CD4-positive, alpha-beta T cell (primary cell): ENCODE measurements at regions not wholly inside any gene's neighbourhood (a gene's known extent, or its start where the extent isn't known, plus 50 kb on each side); places are given as distances from the start of the nearest gene placed in this dataset.

ENCODE experiments used
- ATAC-seq: fragments of 200-7000 bp; cut with Tn5 transposase; one replicate; pipeline ENCODE4 v1.10.0; 2022; ENCODE audit warnings: mild to moderate bottlenecking; ENCODE audit not compliant: poor library complexity
- CTCF ChIA-PET: fragments of 350-600 bp; sonication (Branson Sonifier 250); formaldehyde crosslinking; loops from one replicate; lab custom pipeline; 2021; ENCODE audit warnings: antibody characterized with exemption, inconsistent platforms; lab: Charles Lee
- POLR2A ChIA-PET: fragments of 350-600 bp; sonication (Branson Sonifier 250); formaldehyde crosslinking; loops from one replicate; lab custom pipeline; 2021; ENCODE audit warnings: antibody characterized with exemption, inconsistent platforms; lab: Charles Lee
- DNase-seq, 14 experiments: peaks; one replicate each; pipeline ENCODE4 v3.0.0-alpha.2; 2013 to 2020; ENCODE audit warnings: mixed read lengths in 2 of 14
- H3K27ac ChIP-seq, 2 donors: one replicate each; pipeline versions ENCODE4 v1.5.1 to v1.7.0; 2013; ENCODE audit warnings: low read length in 2 of 2, low read depth in 1 of 2, mild to moderate bottlenecking in 1 of 2
- H3K27me3 ChIP-seq, 2 experiments: 1 replicate in 1 of 2; 2 replicates in 1 of 2; pipeline versions ENCODE4 v1.6.1 to v1.7.0; 2013; ENCODE audit warnings: low read length in 2 of 2, control low read depth in 1 of 2, mild to moderate bottlenecking in 1 of 2, moderate library complexity in 1 of 2; ENCODE audit not compliant: insufficient read depth in 2 of 2, control insufficient read depth in 1 of 2
- H3K36me3 ChIP-seq: one replicate; pipeline ENCODE4 v1.6.1; 2013; ENCODE audit warnings: low read length, control low read depth; ENCODE audit not compliant: insufficient read depth
- H3K4me1 ChIP-seq: one replicate; pipeline ENCODE4 v1.6.1; 2013; ENCODE audit warnings: low read length, control low read depth; ENCODE audit not compliant: insufficient read depth
- H3K4me3 ChIP-seq: one replicate; pipeline ENCODE4 v1.5.1; 2013; ENCODE audit warnings: mild to moderate bottlenecking, low read length, moderate library complexity
- H3K9me3 ChIP-seq, 2 experiments: 1 replicate in 1 of 2; 2 replicates in 1 of 2; pipeline versions ENCODE4 v1.6.1 to v1.7.0; 2013; ENCODE audit warnings: low read length in 2 of 2, mild to moderate bottlenecking in 2 of 2, control low read depth in 1 of 2, moderate library complexity in 1 of 2; ENCODE audit not compliant: control insufficient read depth in 1 of 2, insufficient read depth in 1 of 2
- H3K27ac Mint-ChIP-seq: one replicate; pipeline ENCODE4 v1.8.0; 2020; ENCODE audit warnings: mixed read lengths
- H3K27me3 Mint-ChIP-seq: one replicate; pipeline ENCODE4 v1.8.0; 2021; ENCODE audit warnings: mixed read lengths
- H3K36me3 Mint-ChIP-seq: one replicate; pipeline ENCODE4 v1.8.0; 2021; ENCODE audit warnings: low read depth, mixed read lengths
- H3K4me1 Mint-ChIP-seq: one replicate; pipeline ENCODE4 v1.8.0; 2021; ENCODE audit warnings: low read depth, mixed read lengths
- H3K4me3 Mint-ChIP-seq: one replicate; pipeline ENCODE4 v1.8.0; 2020; ENCODE audit warnings: mild to moderate bottlenecking, mixed read lengths
- H3K9me3 Mint-ChIP-seq: one replicate; pipeline ENCODE4 v1.8.0; 2020; ENCODE audit warnings: mixed read lengths
- CTCF ChIP-seq: fragments of 200-600 bp; IDR thresholded peaks from one replicate; pipeline ENCODE4 v1.8.0; 2022; ENCODE audit warnings: antibody characterized with exemption, mild to moderate bottlenecking
- intact Hi-C, 2 experiments: fragments of 100-400 bp; cut with DNase I in 1 of 2; cut with micrococcal nuclease in 1 of 2; formaldehyde crosslinking; loops; one replicate each; pipeline versions ENCODE4 v1.15.1 to v1.9.0; 2023 to 2025; cut with DNase I, micrococcal nuclease

GRCh38 chr5:175279506-175279905, 164.5 kb downstream of the DRD1 start:
- H3K4me3 ChIP-seq: no peak overlapping the region
- no peak for TF ChIP-seq CTCF
- POLR2A ChIA-PET: no interaction called here
- intact Hi-C loops: no loop called here
- Mint-ChIP-seq H3K36me3 (no peaks in the 10 kb centered on the region), H3K27me3 (peaks cover 42% of the 10 kb centered on the region), H3K27ac (no peak overlapping the region), H3K4me3 (no peak overlapping the region), H3K4me1 (no peaks in the 10 kb centered on the region), H3K9me3 (no peaks in the 10 kb centered on the region)
- no peaks in the 10 kb centered on the region for H3K4me1 ChIP-seq
- no peaks in the 10 kb centered on the region for H3K9me3 ChIP-seq
- H3K27me3 ChIP-seq: peaks cover 2 to 9% of the 10 kb centered on the region in 2 experiments
- ATAC-seq: no peak
- CTCF ChIA-PET: no interaction called here
- DNase-seq: no peak
- H3K27ac ChIP-seq: no peak overlapping the region
- no peaks in the 10 kb centered on the region for H3K36me3 ChIP-seq

GRCh38 chr5:175275748-175276147, 168.2 kb downstream of the DRD1 start:
- Mint-ChIP-seq H3K36me3 (no peaks in the 10 kb centered on the region), H3K27me3 (peaks cover 28% of the 10 kb centered on the region), H3K4me3 (no peak overlapping the region), H3K4me1 (no peaks in the 10 kb centered on the region), H3K9me3 (no peaks in the 10 kb centered on the region), H3K27ac (no peak overlapping the region)
- no peak overlapping the region for H3K27ac ChIP-seq
- no peak for DNase-seq
- intact Hi-C loops: no loop called here
- peaks cover 0 to 7% of the 10 kb centered on the region in 2 experiments for H3K27me3 ChIP-seq
- POLR2A ChIA-PET: no interaction called here
- H3K4me3 ChIP-seq: no peak overlapping the region
- H3K36me3 ChIP-seq: no peaks in the 10 kb centered on the region
- H3K9me3 ChIP-seq: no peaks in the 10 kb centered on the region
- no peak for ATAC-seq
- no peaks in the 10 kb centered on the region for H3K4me1 ChIP-seq
- CTCF ChIA-PET: no interaction called here
- TF ChIP-seq CTCF: no peak

- Histone ChIP-seq H3K9me3 (no peaks in the 10 kb centered on the region), H3K27me3 (peaks cover 0 to 7% of the 10 kb centered on the region in 2 experiments), H3K4me3 (no peak overlapping the region), H3K36me3 (no peaks in the 10 kb centered on the region), H3K4me1 (no peaks in the 10 kb centered on the region), H3K27ac (no peak overlapping the region)
- intact Hi-C loops: no loop called here
- no peak overlapping the region for H3K27ac Mint-ChIP-seq
- no peaks in the 10 kb centered on the region for H3K36me3 Mint-ChIP-seq
- no peak for TF ChIP-seq CTCF
- ATAC-seq (no peak), DNase-seq (no peak)
- H3K9me3 Mint-ChIP-seq: no peaks in the 10 kb centered on the region
- no peaks in the 10 kb centered on the region for H3K4me1 Mint-ChIP-seq
- ChIA-PET CTCF (no interaction called here), POLR2A (no interaction called here)
- H3K27me3 Mint-ChIP-seq: peaks cover 28% of the 10 kb centered on the region
- no peak overlapping the region for H3K4me3 Mint-ChIP-seq
Measured at GRCh38 chr5:175275097-175275496, 168.9 kb downstream of the DRD1 start.
